ENCODE measurements at regions not wholly inside any gene's neighbourhood (a gene's known extent, or its start where the extent isn't known, plus 50 kb on each side); places are given as distances from the start of the nearest gene placed in this dataset.

- TF ChIP-seq CTCF (IDR thresholded peaks at IDR 0.05) = no peak
- DNase-seq (ENCODE audit: low spot score) (no peak), ATAC-seq (ENCODE audit: low FRiP score) (no peak)
Measured at GRCh38 chr10:90443342-90443741, 414.5 kb downstream of the HTR7 start.

- ATAC-seq (ENCODE audit: low FRiP score) (no peak), DNase-seq (ENCODE audit: low spot score) (no peak)
- no peak for TF ChIP-seq CTCF (IDR thresholded peaks at IDR 0.05)
Measured at GRCh38 chr10:90447831-90448230, 410.0 kb downstream of the HTR7 start.

- no peak for TF ChIP-seq CTCF (IDR thresholded peaks at IDR 0.05)
- ATAC-seq (ENCODE audit: low FRiP score) = no peak
- no peak for DNase-seq (ENCODE audit: low spot score)
Measured at GRCh38 chr10:90450797-90451196, 407.0 kb downstream of the HTR7 start.

GRCh38 chr10:90451283-90451682, 406.6 kb downstream of the HTR7 start:
- TF ChIP-seq CTCF (IDR thresholded peaks at IDR 0.05) = no peak
- no peak for ATAC-seq (ENCODE audit: low FRiP score)
- DNase-seq (ENCODE audit: low spot score) = no peak

GRCh38 chr10:90458054-90458453, 399.8 kb downstream of the HTR7 start:
- no peak for DNase-seq (ENCODE audit: low spot score)
- no peak for ATAC-seq (ENCODE audit: low FRiP score)

GRCh38 chr10:90458571-90458970, 399.3 kb downstream of the HTR7 start:
- no peak for ATAC-seq (ENCODE audit: low FRiP score)
- DNase-seq (ENCODE audit: low spot score) = no peak
- no peak for TF ChIP-seq CTCF (IDR thresholded peaks at IDR 0.05)

More at GRCh38 chr10:90458054-90458453, 399.8 kb downstream of the HTR7 start:
- TF ChIP-seq CTCF (IDR thresholded peaks at IDR 0.05) = no peak

GRCh38 chr10:90461437-90462155, 396.2 kb downstream of the HTR7 start:
- no peak for TF ChIP-seq CTCF (IDR thresholded peaks at IDR 0.05)
- ATAC-seq (ENCODE audit: low FRiP score) = no peak
- DNase-seq (ENCODE audit: low spot score) = no peak

All from omental fat pad (tissue), 3 donors.